Testis (tissue), 2 donors: ENCODE measurements at regions not wholly inside any gene's neighbourhood (a gene's known extent, or its start where the extent isn't known, plus 50 kb on each side); places are given as distances from the start of the nearest gene placed in this dataset.
A peak's percentile ranks its signal among the peaks of the same experiment; 100 is the strongest.

Experiments
- DNase-seq: peaks from one replicate; pipeline ENCODE4 v3.0.0-alpha.2; 2019
- H3K27ac ChIP-seq, 2 donors: fragments of 200-600 bp; sonication (generic); one replicate each; pipeline ENCODE4 v1.5.1; 2019
- H3K27me3 ChIP-seq: fragments of 200-600 bp; sonication (generic); one replicate; pipeline ENCODE4 v1.5.1; 2019
- H3K36me3 ChIP-seq: fragments of 200-600 bp; sonication (generic); one replicate; pipeline ENCODE4 v1.5.1; 2017; ENCODE audit warnings: low read depth; ENCODE audit errors: missing control alignments
- H3K4me1 ChIP-seq: fragments of 200-600 bp; sonication (generic); one replicate; pipeline ENCODE4 v1.5.1; 2019
- H3K4me3 ChIP-seq, 2 donors: fragments of 200-600 bp; sonication (generic); one replicate each; pipeline ENCODE4 v1.5.1; 2017 to 2019
- H3K9me3 ChIP-seq: fragments of 200-600 bp; sonication (generic); one replicate; pipeline ENCODE4 v1.5.1; 2017
- CTCF ChIP-seq, 3 experiments: fragments of 450-650 bp in 2 of 3; fragments of 200-600 bp in 1 of 3; sonication (generic) in 1 of 3; IDR thresholded peaks; one replicate each; pipeline ENCODE4 v1.5.1; 2016 to 2019; ENCODE audit warnings: antibody characterized with exemption in 3 of 3, mild to moderate bottlenecking in 2 of 3, moderate library complexity in 1 of 3
- POLR2A ChIP-seq: fragments of 450-650 bp; IDR thresholded peaks from one replicate; pipeline ENCODE4 v1.6.1; 2017; ENCODE audit warnings: antibody characterized with exemption, mild to moderate bottlenecking, moderate library complexity
- WGBS, 2 donors: methylation state at CpG; one replicate each; pipeline ENCODE4 v1.1.5; 2018; 5-methylcytosine and 5-hydroxymethylcytosine counted together
- intact Hi-C: fragments of 100-400 bp; cut with DNase I; formaldehyde crosslinking; loops from one replicate; pipeline ENCODE4 v1.15.1; 2023; ENCODE audit warnings: low total_unique reads

- no peak for TF ChIP-seq POLR2A
- DNase-seq, result no peak
- WGBS, 2 donors, result 67 to 82% methylated on average over 5 of the region's 5 CpGs
- intact Hi-C loops, result no loop called here
- H3K4me1 ChIP-seq, result peaks cover 18% of the 10 kb centered on the region
- peak overlapping the region; percentile 91 for H3K27ac ChIP-seq
- no peaks in the 10 kb centered on the region for H3K27me3 ChIP-seq
- no peak overlapping the region for H3K4me3 ChIP-seq
- no peaks in the 10 kb centered on the region for H3K36me3 ChIP-seq
- H3K9me3 ChIP-seq, result no peaks in the 10 kb centered on the region
These were observed 66.4 kb upstream of the CHD2 start for GRCh38 chr15:92833493-92834271.

DNA sequence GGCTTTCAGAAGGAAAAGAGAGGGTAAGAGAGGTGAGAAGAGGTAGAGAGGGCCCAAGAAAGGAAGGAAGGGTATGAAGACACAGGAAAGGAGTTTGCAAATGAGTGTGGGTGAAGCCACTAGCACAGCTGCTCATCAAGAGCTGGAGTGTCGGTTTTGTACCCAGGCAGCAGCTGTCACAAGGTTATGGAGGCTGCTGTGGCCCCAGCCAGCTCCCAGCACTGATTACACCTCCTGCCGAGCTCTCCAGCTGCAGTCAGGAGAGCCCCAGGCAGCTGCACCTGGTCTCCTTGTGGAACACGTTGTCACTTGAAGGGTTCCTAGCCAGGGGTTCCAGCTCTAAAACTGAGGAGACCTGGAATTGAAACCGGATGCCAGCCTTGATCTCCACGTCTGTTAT is 60.4 kb upstream of the CHD2 start:
- WGBS, 2 donors, result 72 to 78% methylated on average over 5 of the region's 5 CpGs
- TF ChIP-seq POLR2A, result no peak
- TF ChIP-seq CTCF (IDR thresholded peaks at IDR 0.05), result no peak
- intact Hi-C loops, result no loop called here
- Histone ChIP-seq H3K27me3 (no peaks in the 10 kb centered on the region), H3K4me1 (no peaks in the 10 kb centered on the region), H3K36me3 (no peaks in the 10 kb centered on the region), H3K4me3 (no peak overlapping the region), H3K27ac (no peak overlapping the region), H3K9me3 (no peaks in the 10 kb centered on the region)
- no peak for DNase-seq

- DNase-seq, result no peak
- Histone ChIP-seq H3K27ac (no peak overlapping the region), H3K9me3 (no peaks in the 10 kb centered on the region), H3K36me3 (no peaks in the 10 kb centered on the region), H3K4me3 (no peak overlapping the region), H3K27me3 (no peaks in the 10 kb centered on the region), H3K4me1 (no peaks in the 10 kb centered on the region)
- TF ChIP-seq CTCF (IDR thresholded peaks at IDR 0.05), result no peak
- no peak for TF ChIP-seq POLR2A
- 92 to 98% methylated on average over 3 of the region's 3 CpGs for whole genome bisulfite sequencing, 2 donors
- intact Hi-C loops, result no loop called here
These were observed 60.0 kb upstream of the CHD2 start for GRCh38 chr15:92840149-92840548.

DNA sequence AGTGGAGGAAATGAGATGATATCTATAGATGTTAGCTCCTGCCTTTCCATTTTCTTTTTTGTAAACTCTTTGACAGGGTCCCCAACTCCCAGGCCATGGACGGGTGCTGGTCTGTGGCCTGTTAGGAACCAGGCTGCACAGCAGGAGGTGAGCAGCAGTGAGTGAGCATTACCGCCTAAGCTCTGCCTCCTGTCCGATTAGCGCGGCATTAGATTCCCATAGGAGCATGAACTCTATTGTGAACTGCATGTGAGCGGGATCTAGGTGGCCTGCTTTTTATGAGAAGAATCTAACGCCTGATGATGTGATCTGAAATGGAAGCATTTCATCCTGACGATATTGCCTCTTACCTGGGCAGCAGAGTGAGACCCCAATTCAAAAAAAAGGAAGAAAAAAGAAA is 56.8 kb upstream of the CHD2 start:
- Histone ChIP-seq H3K9me3 (no peaks in the 10 kb centered on the region), H3K36me3 (no peaks in the 10 kb centered on the region), H3K27ac (no peak overlapping the region), H3K27me3 (no peaks in the 10 kb centered on the region), H3K4me3 (no peak overlapping the region), H3K4me1 (no peaks in the 10 kb centered on the region)
- DNase-seq, result no peak
- WGBS, 2 donors, result 96% methylated on average over 8 of the region's 8 CpGs
- TF ChIP-seq POLR2A (no peak), CTCF (IDR thresholded peaks at IDR 0.05) (no peak)
- intact Hi-C loops, result no loop called here

GRCh38 chr15:92843814-92844213 is 56.3 kb upstream of the CHD2 start:
- no peak for TF ChIP-seq POLR2A
- TF ChIP-seq CTCF (IDR thresholded peaks at IDR 0.05), result no peak
- intact Hi-C loops, result no loop called here
- DNase-seq, result no peak
- Histone ChIP-seq H3K27ac (no peak overlapping the region), H3K36me3 (no peaks in the 10 kb centered on the region), H3K4me3 (no peak overlapping the region), H3K4me1 (no peaks in the 10 kb centered on the region), H3K9me3 (no peaks in the 10 kb centered on the region), H3K27me3 (no peaks in the 10 kb centered on the region)
- WGBS, 2 donors, result 92% methylated on average over 7 of the region's 7 CpGs
